ENCODE measurements at regions not wholly inside any gene's neighbourhood (a gene's known extent, or its start where the extent isn't known, plus 50 kb on each side); places are given as distances from the start of the nearest gene placed in this dataset.

- POLR2A ChIA-PET = no interaction called here
- TF ChIP-seq CTCF (IDR thresholded peaks at IDR 0.05; ENCODE audit: control extremely low read depth, extremely low read depth, low read depth, missing control alignments) = no peak
- CTCF ChIA-PET = no interaction called here
- no peak for DNase-seq (ENCODE audit: extremely low spot score)
These were observed 566.0 kb downstream of the TMX3 start for GRCh38 chr18:68148863-68149262.

GRCh38 chr18:68147728-68148127 is 567.2 kb downstream of the TMX3 start:
- TF ChIP-seq CTCF (IDR thresholded peaks at IDR 0.05; ENCODE audit: control extremely low read depth, extremely low read depth, low read depth, missing control alignments) = no peak
- DNase-seq (ENCODE audit: extremely low spot score) = no peak
- ChIA-PET CTCF (no interaction called here), POLR2A (no interaction called here)

GRCh38 chr18:68121826-68122225 is 593.1 kb downstream of the TMX3 start:
- ChIA-PET POLR2A (no interaction called here), CTCF (interaction anchor here (1.2 kb wide), 1 partner anchor 18 kb away, joined by 3 read pairs; no protein-coding TSS in a partner anchor)
- no peak for TF ChIP-seq CTCF (IDR thresholded peaks at IDR 0.05; ENCODE audit: control extremely low read depth, extremely low read depth, low read depth, missing control alignments)
- no peak for DNase-seq (ENCODE audit: extremely low spot score)

- ChIA-PET POLR2A (no interaction called here), CTCF (interaction anchor here (1.2 kb wide), 1 partner anchor 18 kb away, joined by 3 read pairs; no protein-coding TSS in a partner anchor)
- no peak for TF ChIP-seq CTCF (IDR thresholded peaks at IDR 0.05; ENCODE audit: control extremely low read depth, extremely low read depth, low read depth, missing control alignments)
- no peak for DNase-seq (ENCODE audit: extremely low spot score)
These were observed 593.6 kb downstream of the TMX3 start for GRCh38 chr18:68121308-68121707.

- ChIA-PET POLR2A (no interaction called here), CTCF (no interaction called here)
- TF ChIP-seq CTCF (IDR thresholded peaks at IDR 0.05; ENCODE audit: control extremely low read depth, extremely low read depth, low read depth, missing control alignments) = no peak
- DNase-seq (ENCODE audit: extremely low spot score) = no peak
These were observed 598.5 kb upstream of the DSEL start for GRCh38 chr18:68114989-68115388.

- POLR2A ChIA-PET = no interaction called here
- CTCF ChIA-PET = interaction anchor here (1.0 to 1.6 kb wide), 2 partner anchors 8 to 13 kb away, joined by 4 read pairs; no protein-coding TSS in a partner anchor
- TF ChIP-seq CTCF (IDR thresholded peaks at IDR 0.05; ENCODE audit: control extremely low read depth, extremely low read depth, low read depth, missing control alignments) = no peak
- no peak for DNase-seq (ENCODE audit: extremely low spot score)
These were observed 587.5 kb upstream of the DSEL start for GRCh38 chr18:68104036-68104435.

- ChIA-PET CTCF (interaction anchor here (1.0 to 1.6 kb wide), 2 partner anchors 8 to 13 kb away, joined by 4 read pairs; no protein-coding TSS in a partner anchor), POLR2A (no interaction called here)
- no peak for TF ChIP-seq CTCF (IDR thresholded peaks at IDR 0.05; ENCODE audit: control extremely low read depth, extremely low read depth, low read depth, missing control alignments)
- DNase-seq (ENCODE audit: extremely low spot score) = no peak
These were observed 587.0 kb upstream of the DSEL start for GRCh38 chr18:68103561-68103960.
